Left colon (tissue), 2 donors: ENCODE measurements at regions not wholly inside any gene's neighbourhood (a gene's known extent, or its start where the extent isn't known, plus 50 kb on each side); places are given as distances from the start of the nearest gene placed in this dataset.

Experiments used
- ATAC-seq: fragments of 200-7000 bp; cut with Tn5 transposase; one replicate; pipeline ENCODE4 v1.9.1; 2020; ENCODE audit warnings: mild to moderate bottlenecking, moderate library complexity
- DNase-seq, 2 donors: peaks; one replicate each; pipeline ENCODE4 v3.0.0-alpha.2; 2020
- intact Hi-C, 2 donors: fragments of 100-400 bp; cut with DNase I in 1 of 2; cut with micrococcal nuclease in 1 of 2; formaldehyde crosslinking; loops; one replicate each; pipeline versions ENCODE4 v1.11.2 to v1.14.0; 2022; cut with DNase I, micrococcal nuclease
- donor health status: DM: no; HTN: no; CAD: no.
- donor health status: DM: yes; HTN: yes; CAD: no.

DNA sequence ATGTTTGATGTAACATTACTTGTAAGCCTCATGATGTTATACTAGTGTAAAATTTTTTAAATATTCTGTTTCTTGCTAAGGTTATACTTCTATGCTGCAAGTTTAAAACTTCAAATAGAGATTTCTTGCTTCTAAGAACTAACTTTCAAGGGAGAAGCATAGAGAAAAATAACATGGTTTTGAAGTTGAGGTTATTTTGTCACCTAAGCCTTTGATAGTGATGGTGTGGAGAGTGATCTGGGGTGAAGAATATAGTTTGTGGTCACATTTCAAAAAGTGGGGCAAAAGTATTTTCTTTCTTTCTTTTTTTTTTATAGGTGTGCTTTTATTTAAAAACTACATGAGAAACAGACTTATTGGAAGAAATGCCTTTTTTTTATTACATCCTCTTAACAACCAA, 162.4 kb downstream of the GATA3 start:
- intact Hi-C loops, result no loop called here
- DNase-seq (no peak), ATAC-seq (no peak)

DNA sequence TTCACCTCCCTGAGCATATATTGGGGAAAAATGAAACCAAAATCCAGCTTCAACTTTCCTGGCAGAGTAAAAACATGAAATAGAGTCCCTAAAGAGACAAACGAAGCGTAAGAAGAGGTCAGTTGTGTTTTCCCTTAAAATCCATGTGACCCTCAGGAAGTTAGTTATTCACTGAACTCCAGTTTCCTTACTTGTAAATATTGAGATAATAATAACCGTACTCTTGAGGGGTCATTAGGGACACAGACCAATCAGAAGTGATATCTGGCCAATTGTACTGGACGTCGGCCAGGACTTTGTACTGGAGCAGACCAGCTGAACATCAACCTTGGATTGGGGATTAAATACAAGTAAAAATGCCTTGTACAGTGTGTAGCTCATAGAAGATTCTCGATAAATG, 167.0 kb downstream of the GATA3 start:
- DNase-seq, result no peak
- intact Hi-C loops, result no loop called here

DNA sequence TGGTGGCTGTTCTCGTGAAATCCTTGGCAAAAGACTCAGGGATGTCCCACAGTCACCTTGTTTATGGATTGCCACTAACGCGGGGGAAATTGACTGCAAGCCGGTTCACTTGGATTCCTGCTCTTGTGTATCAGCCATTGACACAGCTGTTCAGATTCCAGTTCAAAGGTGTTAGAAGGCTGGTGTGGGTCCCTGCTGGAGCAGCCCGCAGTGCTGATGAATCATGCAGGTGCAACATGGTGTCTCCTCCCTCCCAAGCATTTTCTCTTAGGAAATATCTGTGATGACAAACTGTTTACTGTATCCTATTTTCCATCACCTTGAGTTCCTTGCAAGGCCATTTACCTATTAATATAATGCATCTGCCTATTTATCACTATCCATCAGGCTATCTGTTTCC, 170.1 kb downstream of the GATA3 start:
- no peak for DNase-seq
- ATAC-seq, result no peak
- intact Hi-C loops, result no loop called here

More for the DNA sequence above, 167.0 kb downstream of the GATA3 start:
- no peak for ATAC-seq

DNA sequence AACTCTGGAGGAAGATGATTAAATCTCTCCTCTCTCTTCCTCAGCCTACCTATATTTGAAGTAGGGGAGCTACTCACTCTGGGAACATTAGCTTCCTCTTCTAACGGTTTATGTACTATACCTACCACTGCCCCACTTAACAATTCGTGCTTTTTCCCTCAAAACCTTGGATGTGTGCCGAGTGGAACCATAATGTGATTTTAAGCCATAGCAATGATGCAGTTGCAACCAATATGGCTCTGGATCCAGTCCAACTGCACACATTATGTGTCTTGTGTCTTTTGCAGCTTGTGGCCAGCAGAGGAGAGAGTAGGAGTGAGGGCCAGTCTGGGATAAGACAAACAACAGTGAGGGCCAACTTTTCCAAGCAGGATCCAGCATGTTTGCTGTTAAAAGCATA, 170.7 kb downstream of the GATA3 start:
- intact Hi-C loops, result no loop called here
- ATAC-seq, result no peak
- DNase-seq, result no peak

DNA sequence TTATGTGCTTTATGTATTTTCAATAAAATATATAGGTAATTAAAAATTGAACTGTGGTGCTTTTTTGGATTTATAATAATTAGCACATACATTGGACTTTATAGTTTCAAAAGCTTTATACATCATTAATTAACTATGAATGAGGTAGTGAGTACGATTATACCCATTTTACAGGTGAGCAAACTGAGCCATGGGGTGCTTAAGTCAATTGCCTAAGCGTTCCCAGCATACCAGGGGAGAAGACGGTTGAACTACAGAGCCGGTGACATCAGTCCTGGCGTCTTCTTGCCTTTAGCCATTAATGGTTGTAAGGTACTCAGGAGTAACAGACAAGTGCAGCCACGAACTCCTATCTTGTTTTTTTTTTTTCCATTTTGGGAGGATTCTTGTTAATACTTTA, 172.8 kb downstream of the GATA3 start:
- intact Hi-C loops, result no loop called here
- DNase-seq (no peak), ATAC-seq (no peak)

DNA sequence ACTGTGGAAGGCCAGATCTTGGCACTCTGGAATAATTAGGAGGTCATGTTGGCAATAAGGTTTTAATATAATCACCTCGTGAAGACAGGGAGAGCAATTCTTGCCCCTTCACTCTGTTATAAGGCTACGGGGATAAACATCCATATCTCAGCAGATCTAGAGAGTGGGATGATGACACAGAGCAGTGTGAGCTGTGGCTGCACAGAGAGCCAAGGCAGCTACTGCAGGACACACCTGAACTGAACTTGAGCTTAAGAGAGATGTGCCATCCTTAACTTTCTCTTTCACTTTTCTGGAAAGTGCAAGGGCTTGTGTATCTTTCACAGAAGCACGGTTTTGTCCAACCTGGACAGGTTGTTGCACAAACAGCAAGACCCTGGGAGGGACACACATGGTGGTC, 174.7 kb downstream of the GATA3 start:
- ATAC-seq, result no peak
- intact Hi-C loops, result no loop called here
- no peak for DNase-seq

DNA sequence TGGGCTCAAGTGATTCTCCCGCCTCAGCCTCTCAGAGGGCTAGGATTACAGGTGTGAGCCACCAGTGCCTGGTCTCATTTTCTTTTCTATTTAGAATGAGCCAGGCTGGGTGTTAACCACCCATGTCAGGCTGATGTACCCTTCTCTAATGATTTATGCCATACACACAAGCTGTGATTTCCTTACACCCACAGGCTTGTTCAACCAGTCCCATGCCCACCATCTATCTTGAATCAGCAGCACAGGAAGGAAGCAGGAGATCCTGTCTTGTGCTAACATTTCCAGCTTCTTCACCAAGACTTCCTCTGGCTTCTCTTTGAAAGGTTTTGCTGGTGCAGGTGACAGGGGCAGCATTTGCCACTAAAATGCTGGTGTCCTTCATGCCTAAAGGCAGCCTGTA, 176.4 kb downstream of the GATA3 start:
- intact Hi-C loops, result no loop called here
- ATAC-seq (no peak), DNase-seq (no peak)

DNA sequence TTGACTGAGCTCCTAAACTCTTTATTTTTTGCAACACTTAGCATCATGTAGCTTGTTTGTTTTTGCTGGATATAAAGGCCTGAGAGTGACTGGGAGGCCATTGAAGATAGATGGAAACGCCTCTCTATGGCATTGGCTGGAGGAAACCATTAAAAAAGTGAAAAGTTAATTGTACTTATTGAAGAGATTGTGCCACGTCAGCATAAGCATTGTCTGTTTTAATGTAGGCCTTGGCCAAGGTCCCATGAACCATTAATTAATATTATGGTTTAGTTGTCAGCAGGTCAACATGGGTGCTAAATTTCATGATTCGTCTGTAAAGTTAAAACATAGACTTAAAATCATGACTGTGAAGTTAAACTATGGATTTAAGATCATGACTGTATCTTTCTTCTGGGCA, 178.6 kb downstream of the GATA3 start:
- no peak for ATAC-seq
- no peak for DNase-seq
- intact Hi-C loops, result no loop called here

DNA sequence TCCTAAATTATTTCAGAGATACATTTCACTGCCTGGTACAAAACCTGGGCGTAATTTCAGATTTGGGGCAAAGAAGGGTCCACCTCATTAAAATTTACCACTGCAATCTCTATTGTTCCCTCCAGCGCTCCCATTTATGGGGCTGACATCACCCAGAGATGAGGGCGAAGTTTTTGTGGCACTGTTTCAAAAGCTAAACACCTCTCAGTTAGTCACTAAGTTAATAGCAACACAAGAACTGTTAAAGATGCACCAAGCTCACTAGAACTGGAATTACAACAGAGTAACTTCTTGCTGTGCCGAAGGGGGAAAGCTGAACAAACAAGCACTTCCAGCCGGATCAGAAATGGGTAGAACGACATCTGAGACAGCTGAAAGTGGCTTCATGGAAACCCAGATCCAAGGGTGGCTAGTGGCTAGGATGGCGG, 179.4 kb downstream of the GATA3 start:
- ATAC-seq, result no peak

DNA sequence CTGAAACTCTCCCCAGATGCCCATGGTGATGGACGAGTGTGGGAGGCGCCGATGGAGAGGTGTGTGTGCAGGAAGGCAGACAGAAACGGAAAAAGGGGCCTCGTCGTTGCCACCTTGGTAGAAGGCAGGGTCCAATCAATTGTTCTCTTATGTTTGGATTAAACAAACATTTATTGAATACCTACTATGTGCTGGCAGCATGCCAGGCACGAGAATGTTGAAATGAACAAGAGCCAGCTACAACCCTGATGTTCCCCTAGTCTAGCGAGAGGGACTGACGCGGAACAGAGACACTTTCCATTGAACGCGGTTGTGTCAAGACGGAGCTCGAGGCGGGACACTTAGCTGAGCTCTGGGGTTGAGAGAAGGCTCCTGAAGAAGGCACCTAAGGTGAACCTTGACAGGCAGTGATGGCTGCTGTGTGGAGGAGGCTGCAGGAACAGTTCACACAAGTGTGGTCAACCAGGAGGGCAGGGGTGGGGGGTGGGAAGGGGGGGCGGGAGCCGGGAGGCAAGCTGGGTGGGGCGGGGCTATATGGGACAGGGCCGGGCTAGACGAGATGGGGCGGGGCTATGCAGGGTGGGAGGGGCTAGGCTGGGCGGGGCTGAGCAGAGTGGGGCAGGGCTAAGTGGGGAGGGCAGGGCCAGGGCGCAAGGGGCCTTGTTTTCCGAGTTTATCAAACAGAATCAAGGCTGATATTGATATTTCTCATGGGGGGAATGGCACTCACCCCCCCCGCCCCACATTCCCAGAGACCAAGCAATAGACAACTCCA, 181.0 kb downstream of the GATA3 start:
- no peak for ATAC-seq
- DNase-seq, result no peak
- intact Hi-C loops, result no loop called here

More for the DNA sequence above, 179.4 kb downstream of the GATA3 start:
- no peak for DNase-seq
- intact Hi-C loops, result no loop called here

DNA sequence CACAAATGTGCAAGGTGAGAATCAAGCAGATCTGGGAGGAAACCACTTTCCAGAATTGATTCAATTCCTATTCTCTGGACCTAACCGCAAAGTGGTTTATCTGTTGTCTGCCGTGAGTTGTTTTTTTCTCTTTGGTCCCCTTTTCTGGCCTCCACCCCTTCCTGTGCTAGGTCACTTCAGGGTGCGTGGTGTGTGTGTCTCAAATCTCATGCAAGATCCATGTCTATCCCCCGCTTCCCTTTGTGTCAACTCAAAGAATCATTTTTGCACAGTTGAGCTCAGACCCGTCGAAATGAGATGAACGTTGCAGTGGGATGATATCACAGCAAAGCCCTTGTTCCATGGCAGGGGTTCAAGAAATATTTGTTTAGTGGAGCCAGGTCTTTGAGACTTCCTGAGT, 184.5 kb downstream of the GATA3 start:
- DNase-seq (no peak), ATAC-seq (no peak)
- intact Hi-C loops, result no loop called here

DNA sequence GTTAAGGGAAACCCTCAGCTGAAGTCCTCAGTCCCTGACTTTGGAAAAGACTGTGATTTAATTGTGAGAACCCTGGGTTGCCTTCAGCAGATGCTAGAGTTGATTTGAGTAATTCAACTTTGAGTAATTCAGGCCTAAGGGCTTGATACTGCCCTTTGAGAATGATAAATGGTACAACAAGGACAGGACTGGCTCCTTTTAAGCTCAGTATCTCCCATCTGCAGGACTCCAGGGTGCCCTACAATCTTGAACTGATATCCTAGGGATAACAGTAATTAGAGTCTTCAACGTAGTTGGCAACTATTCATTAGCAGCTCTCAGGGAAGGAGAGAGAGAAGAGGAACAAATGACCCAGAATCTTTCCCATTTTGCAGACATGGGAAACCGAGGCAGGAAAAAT, 186.4 kb downstream of the GATA3 start:
- intact Hi-C loops, result no loop called here
- DNase-seq (no peak), ATAC-seq (no peak)

DNA sequence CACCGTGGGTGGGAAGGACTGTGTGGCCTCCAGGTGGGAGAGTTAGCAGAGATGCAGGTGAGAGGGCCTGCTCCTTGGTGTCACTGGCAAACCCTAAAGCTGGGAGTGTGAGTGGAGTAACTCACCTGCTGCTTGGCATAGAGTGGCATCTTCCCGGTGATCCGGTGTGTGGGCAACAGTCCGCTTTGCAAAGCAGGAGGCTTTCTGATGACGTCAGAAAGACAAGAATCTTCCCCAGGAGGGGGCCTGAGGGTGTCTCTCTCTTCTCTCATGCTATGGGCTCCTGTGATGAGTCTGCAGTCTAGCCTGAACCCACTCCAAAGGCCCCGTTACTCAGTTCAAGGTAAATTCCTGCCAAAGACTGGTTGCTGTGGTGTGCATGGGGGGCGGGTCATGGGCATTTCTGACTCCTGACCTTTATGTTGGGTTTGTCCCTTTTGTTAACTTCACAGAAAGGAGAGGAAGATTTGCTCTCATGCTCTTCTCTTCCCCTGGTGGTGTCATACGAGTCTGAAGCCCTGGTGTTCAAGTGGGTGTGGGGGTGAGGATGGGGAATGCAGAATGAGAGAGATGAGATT, 187.9 kb downstream of the GATA3 start:
- no peak for DNase-seq
- intact Hi-C loops, result no loop called here
- ATAC-seq, result no peak

DNA sequence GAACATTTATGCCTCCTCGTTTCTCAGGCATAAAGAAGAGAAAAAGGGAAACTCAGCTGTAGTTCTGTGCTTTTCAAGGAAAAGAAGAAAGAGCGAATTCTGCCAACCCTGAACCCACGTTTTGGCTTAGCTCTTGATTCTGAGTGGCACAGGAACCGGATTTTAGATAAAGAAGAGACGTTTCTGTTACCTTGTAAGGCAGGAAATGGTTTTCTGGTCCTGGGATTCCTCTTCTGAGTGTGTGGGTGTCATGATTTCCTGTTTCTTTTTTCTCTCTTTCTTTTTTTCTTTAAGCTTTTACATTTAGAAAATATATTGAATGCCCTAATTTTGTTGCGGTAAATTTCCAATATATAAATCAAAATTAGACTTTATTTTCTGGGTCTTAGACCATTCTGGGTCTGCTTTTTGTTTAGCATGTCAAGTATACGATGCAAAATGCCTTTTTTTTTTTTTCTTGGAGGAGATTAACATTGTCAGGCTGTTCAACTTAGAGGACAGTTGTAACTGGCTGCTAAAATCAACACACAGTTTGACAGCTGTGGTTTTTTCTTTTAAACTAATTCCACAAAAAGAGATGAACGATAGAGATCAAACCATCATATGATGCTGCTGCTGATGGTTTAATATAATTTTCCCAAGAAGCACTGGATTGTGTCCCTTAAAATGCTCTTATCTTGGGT, 190.8 kb downstream of the GATA3 start:
- intact Hi-C loops, result no loop called here
- ATAC-seq (no peak), DNase-seq (no peak)

DNA sequence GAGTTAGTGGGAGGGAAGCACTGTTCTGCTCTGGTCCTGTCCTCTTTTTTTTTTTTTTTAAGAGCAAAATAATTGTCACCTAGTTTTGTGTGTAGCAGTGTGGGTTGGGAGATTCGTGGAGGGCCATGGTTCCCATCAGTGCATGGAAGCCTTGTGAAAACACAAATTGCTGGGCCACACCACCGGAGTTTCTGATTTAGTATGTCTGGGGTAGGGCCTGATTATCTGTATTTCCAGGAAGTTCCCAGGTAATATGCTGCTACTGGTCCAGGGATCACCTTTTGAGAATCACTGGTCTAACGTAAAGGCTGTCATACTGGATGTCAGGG, 191.3 kb downstream of the GATA3 start:
- no peak for ATAC-seq
- intact Hi-C loops, result no loop called here
- DNase-seq, result no peak

DNA sequence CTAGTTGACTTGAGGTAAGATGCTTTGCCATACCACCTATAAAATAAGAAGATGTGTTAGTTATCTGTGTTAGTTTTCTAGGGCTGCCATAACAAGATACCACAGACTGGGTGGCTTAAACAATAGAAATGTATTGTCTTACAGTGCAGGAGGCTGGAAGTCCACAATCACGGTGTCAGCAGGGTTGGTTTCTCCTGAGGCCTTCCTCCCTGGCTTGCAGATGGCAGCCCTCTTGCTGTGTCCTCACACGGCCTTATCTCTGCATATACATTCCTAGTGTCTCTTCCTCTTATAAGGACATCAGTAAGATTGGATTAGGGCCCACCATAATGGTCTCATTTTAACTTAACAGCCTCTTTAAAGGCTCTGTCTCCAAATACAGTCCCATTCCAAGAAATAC, 192.1 kb downstream of the GATA3 start:
- intact Hi-C loops, result no loop called here
- DNase-seq (no peak), ATAC-seq (no peak)

DNA sequence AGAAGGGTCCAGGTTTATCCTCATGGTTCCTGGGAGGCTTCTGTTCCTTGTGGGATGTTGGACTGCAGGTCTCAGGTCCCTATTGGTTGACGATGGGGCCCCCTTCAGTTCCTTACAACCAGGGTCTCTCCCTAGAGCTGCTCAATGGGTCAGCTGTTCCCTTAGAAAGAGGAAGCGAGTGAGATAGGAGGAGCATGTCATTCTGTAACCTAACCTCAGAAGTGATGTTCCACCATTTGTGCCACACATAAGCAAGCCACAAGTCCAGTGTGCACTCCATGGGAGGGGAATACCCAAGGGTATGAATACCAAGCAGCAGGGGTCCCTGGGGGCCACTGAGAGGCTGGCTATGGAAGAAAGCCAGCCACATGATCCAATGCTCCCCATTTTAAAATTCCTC, 192.7 kb downstream of the GATA3 start:
- intact Hi-C loops, result no loop called here
- DNase-seq, result no peak
- no peak for ATAC-seq

DNA sequence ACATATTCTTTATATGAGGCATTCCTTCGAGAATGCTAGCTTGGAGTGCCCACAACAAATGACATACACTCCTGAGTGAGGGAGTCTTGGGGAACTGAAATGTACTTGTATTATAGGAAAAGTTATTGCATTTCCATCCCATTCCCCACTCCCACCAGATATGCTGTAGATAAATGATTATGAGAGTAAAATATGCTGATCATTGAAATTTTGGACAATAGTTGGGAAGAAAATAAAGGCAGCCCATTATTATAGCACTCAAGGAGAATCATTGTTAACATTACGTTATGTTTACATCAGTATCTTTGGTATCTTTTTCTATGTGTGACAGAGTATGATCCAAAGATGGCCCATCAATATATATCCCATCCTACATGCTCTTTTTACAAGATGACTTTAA, 194.4 kb downstream of the GATA3 start:
- no peak for ATAC-seq
- DNase-seq, result no peak
- intact Hi-C loops, result no loop called here

DNA sequence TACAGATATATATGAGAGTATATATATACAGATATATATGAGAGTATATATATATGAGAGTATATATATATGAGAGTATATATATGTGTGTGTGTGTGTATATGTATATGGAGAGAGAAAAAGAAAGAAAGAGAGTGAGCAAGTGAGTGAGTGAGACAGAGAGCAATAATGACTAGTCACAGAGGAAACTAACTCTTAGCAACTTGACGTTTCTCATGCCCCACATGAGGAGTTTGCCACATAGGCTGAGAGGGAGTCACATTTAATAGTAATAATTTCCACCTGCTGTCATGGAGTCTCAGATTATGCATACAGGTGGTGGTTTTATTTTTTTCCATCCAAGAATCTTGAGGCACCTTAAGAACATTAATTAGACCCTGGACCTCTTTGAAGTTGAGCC, 199.9 kb downstream of the GATA3 start:
- ATAC-seq (no peak), DNase-seq (no peak)
- intact Hi-C loops, result no loop called here

DNA sequence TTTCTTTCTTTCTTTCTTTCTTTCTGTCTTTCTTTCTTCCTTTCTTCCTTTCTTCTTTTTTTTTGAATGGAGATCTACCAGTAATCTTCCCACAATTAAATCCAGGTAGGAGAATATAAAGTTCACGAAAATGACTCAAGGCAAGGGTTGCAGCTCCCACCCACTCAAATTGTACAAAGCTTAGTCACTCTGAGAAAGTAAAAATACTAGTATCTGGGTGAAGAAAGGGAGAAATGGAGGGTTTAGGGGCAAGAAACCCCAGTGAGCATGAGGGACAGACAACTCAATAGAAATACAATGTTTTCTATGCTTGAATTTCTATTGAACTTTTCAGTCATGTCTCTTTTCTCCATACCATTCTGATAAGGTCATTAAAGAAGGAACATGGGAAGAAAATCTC, 200.8 kb downstream of the GATA3 start:
- intact Hi-C loops, result no loop called here
- no peak for ATAC-seq
- no peak for DNase-seq

DNA sequence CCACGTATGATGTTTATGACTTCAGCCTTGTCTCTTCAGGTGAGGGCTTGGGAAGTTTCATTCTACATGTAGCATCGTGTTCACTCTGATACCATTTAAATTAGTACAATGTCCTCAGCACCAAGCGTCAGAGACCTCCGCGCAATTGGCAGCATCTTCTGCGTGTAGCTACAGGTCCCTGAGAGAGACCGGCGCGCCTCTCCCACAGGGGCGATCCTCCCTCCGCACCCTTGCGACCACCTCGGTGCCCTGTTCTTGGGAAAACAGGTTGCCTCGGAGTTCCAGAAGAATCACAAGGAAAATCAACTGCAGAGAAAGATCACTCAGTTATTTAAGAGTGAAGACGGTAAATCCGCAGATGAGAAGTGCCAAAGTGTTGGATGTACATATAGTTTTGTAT, 206.2 kb downstream of the GATA3 start:
- intact Hi-C loops, result no loop called here
- DNase-seq, result no peak
- no peak for ATAC-seq
